ENCODE measurements at regions not wholly inside any gene's neighbourhood (a gene's known extent, or its start where the extent isn't known, plus 50 kb on each side); places are given as distances from the start of the nearest gene placed in this dataset.

DNA sequence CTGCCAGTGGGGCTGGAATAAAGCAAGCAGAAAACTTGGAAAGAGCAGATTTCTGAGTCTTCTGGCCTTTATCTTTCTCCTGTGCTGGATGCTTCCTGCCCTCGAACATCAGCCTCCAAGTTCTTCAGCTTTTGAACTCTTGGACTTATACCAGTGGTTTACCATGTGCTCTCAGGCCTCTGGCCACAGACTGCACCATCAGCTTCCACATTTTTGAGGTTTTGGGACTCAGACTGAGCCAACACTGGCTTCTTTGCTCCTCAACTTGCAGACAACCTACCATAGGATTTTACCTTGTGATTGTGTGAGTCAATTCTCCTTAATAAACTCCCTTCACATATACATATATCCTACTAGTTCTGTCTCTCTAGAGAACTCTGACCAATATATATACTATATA is 706.6 kb downstream of the NR2F2 start:
- DNase-seq, result no peak

DNA sequence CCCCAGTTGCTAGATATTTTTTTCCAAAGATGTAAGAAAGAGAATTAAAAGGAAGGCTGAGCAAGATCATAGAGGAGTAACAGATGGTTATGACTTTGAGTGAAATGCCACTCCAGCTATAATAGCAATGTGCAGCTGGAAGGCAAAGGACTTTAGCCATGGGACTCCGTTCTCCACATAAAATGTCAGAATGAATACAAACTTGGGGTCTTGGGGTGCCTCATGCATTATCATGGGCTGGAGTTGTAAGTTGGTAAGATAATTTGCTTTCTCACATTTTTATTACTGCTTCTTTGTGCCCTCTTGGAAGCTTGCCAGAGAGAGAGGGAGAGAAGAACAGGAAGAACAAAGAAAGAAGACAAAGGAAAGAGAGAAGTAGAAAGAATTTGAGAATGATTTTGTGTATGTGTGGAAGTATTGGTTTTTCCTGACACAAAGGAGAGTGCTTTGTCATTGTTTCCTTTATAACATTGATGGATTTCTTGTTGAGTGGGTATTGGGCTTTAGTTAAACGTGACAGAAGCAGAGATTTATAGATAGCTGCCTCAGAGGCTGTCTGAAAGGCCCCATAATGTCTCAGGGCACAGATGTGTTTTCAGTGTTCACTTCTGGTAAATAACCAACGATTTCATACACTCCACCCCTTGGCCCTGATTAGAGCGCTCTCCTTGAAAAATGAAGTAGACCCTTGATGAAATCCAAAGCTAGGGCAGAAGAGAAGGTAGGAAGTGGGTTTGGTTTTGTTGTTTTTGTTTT is 715.3 kb downstream of the NR2F2 start:
- no peak for DNase-seq

DNA sequence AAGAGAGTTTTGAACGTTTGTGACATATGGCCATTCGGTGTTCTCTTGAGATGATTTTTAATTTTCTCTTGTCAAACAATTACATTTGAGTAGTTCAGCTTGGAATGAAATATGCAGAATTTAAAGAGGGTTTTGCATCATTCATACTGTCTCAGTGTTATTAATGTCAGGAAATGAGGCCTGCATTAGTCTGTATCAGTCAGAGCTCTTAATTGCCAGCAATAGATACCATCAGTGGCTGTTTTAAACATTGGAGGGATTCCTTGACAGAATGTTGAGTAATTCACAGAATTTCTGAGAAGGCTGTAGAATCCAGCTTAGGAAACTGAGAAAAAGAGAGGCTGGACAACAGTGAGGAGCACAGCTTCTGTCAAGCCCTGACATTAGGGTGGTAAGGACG is 722.0 kb downstream of the NR2F2 start:
- DNase-seq, result no peak

GRCh38 chr15:97053635-97054034 is 723.1 kb downstream of the NR2F2 start:
- DNase-seq, result no peak

GRCh38 chr15:97057503-97057902 is 727.0 kb downstream of the NR2F2 start:
- no peak for DNase-seq

- no peak for DNase-seq
Observed at GRCh38 chr15:97059281-97059680, 728.8 kb downstream of the NR2F2 start.

- DNase-seq, result no peak
Observed at GRCh38 chr15:97061392-97061791, 730.9 kb downstream of the NR2F2 start.

GRCh38 chr15:97071668-97072067 is 741.2 kb downstream of the NR2F2 start:
- no peak for DNase-seq

DNA sequence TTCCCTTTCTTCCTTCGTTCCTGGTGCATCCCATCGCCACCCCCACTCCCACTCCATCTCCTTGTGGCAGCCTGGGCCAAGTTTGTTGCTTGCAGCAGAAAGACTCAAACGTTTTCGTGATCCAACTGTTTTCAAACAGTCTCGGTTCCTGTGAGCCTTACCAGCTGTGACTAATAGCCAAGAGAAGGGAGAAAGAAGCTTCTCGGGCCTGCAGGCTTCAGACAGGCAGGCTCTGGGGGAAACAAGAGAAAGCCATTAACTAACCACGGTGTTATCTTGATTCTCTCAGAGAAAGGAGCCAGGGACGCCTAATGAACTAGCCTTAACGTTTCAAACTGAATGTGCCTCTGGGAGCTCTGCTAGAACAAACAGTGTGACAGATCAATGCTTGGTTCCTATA is 742.0 kb downstream of the NR2F2 start:
- no peak for DNase-seq

DNA sequence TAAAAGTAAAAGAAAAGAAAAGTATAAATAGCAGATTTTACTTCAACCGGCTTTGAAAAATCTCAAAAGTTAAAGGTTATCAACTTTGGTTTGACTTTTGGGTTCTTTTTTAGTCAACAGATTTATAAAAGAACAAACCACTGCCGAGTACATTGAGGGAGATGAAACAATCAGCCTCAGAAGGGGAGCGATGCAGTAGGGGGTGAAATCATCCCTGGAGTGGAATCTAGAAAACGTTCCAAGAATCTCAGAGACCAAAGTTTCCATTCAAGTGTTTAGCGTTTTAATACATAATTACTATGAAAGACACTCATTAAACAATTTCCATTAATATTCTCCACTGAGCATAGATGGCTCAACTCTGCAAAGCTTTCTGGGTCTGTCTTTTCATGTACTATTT is 745.5 kb downstream of the NR2F2 start:
- no peak for DNase-seq

DNA sequence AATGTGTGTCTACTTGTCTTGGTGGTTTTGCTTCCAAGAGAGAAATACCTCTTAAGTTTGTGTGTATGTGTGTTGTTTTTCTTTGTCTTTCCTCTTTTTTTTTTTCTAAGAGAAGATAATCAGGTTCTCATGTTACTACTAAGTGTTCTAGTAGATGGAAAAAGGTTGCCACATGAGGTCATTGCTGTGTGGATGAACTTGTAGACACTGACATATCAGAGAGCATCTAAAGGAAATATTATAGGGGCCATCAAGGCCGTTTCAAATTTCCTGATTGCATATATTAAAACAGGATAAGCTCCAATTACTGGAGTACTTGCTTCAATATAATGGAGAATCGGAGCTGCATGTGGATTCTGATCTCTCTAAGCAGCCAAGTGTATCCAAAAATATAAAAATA is 747.5 kb downstream of the NR2F2 start:
- no peak for DNase-seq

DNA sequence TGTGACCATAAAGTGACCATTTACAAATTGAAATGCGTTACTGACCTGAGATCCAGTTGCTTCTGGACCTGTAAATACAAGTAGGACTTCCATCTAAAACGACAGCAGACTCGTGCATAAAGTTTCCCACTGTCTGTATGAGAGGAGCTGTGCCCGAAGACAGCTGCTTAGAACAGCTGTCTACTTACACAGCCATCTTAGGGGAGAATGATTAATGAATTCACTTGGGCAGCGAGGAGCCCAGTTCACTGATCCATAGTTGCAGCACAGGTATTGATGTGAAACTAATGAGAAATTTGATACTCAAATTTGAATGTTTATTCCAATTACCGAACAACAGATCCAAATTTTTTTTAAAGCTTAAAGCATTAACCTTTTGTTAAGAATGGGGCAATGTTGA is 748.1 kb downstream of the NR2F2 start:
- no peak for DNase-seq

DNA sequence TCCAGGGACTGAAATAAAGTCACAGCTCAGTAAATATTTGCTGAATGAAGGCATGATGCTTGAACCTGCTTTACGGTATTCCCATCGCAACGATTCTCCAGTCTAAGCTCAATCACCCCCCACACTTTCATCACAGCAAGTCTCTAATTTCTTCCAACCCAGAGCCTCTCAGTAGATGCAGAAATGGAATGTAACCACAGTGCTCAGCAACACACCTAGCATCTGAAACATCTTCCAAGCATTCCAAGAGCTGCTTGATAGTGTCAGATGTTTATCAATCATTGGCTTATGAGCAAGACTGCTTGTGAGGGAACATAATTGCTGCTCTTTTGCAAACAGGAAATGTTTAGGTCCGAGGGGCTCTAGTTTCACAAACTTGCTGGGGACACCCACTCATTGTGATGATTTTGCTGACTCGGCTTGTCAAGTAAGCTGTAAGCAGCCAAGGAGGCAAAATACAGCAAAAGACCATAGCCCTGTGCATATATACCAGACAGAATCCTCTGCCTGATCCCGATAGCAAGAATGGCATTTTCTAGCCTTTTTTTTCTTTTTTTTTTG is 751.2 kb downstream of the NR2F2 start:
- no peak for DNase-seq

- DNase-seq, result no peak
Observed at GRCh38 chr15:97082830-97083229, 752.3 kb downstream of the NR2F2 start.

DNA sequence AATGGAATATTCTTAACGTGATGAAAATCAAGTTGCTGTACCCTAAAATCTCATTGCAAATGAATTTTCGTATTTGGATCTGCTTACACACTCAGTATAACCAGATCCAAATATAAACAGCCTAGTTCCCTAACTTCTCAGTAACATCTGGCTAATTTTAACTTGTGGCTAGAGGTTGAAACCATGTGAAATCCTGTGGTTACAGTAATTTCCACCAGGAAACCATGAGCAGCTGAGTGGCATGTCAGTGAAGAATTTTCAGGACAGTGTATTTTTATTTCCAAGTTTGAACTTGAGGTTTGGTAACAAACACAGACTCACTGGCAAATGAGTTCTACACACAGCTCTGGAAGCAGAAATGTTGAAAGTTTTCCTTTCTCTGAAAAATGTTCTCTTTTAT is 754.1 kb downstream of the NR2F2 start:
- no peak for DNase-seq

DNA sequence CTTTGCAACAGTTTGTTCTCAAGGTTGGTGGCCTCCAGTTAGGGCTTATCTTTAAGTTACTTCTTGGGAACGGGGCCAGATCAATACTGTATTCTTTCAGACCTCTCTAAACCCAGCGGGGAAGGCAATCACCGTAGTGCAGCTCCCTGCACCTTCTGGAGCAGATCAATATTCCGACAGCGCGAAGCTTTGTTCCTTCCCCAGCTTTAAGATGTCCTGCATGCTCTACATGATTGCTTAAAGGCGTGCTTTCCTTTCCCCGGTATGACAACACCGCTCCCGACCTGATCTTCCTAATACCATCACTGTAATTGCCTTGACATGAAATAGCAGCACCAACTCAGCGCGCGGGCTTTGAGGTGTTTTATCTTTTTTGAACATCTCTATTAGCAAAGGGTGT is 755.2 kb downstream of the NR2F2 start:
- DNase-seq, result no peak

DNA sequence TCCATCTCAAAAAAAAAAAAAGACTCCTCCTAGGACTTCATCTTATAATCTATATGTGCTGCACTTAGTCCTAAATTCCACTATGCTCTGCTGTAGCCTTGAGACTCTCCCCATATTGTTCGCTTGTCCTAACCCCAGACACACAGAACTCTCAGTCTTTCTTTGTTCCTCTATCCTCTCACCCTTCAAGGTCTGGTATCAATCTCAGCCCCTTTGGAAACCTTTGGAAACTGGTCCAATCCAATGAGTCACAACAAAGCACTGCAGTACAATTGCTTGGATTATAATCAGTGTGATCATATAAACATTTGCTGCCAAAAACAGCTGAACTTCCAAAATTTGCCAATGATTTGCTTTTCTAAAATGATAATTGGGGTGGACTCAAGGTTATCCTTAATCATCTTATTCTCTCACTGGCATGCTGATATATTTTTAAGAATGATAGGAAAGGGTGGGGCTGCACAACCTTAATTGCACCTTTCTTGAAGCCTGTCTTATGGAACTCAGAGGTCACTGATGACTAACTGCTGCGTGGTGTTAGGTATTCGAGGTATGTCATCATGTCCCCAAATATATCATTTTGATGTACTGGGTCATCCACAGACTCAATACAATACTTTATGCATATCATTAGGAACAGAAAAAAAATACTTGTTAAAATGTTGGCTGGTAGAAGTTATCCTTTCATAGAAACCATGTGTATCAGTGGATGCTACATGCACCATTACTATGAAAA is 756.7 kb downstream of the NR2F2 start:
- DNase-seq, result no peak

- no peak for DNase-seq
Observed at GRCh38 chr15:97091093-97091492, 760.6 kb downstream of the NR2F2 start.

- no peak for DNase-seq
Observed at GRCh38 chr15:97092656-97093055, 762.2 kb downstream of the NR2F2 start.

DNA sequence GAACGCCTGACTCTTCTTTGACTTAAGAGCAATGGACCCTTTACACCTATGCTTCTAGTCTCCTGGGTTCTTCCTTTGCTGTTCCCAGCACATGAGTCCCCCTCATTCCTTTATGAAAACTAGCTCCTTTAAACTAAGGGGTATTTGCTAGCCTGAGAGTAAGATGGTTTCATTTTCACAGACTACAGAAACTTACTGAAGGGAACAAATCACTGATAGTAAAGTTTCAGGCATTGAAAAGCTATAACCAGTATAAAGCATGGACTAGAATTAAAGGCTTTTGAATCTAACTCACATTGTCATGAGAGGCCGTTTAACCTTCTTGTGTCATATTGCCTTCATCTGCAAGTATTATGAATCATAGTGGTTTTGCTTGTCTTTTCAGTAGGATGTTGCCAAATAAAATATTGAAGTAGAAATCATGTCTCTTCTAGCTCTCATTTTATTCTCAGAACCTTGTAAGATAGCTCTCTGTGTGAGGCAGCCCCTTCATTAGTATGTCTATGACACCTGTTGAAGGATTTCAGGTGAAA is 765.9 kb downstream of the NR2F2 start:
- DNase-seq, result no peak

- no peak for DNase-seq
Observed at GRCh38 chr15:97099040-97099439, 768.5 kb downstream of the NR2F2 start.

GRCh38 chr15:97101572-97101971 is 771.1 kb downstream of the NR2F2 start:
- DNase-seq, result no peak

GRCh38 chr15:97114900-97115760 is 784.6 kb downstream of the NR2F2 start:
- DNase-seq, result no peak
